ENCODE measurements at regions not wholly inside any gene's neighbourhood (a gene's known extent, or its start where the extent isn't known, plus 50 kb on each side); places are given as distances from the start of the nearest gene placed in this dataset.

GRCh38 chr4:162239992-162240769 lies 76.4 kb upstream of the FSTL5 start:
- TF ChIP-seq CTCF (IDR thresholded peaks at IDR 0.05) (no peak), POLR2A (IDR thresholded peaks at IDR 0.05) (no peak)

All from uterus (tissue), 2 donors.